Urothelium cell line (cell line): ENCODE measurements at regions not wholly inside any gene's neighbourhood (a gene's known extent, or its start where the extent isn't known, plus 50 kb on each side); places are given as distances from the start of the nearest gene placed in this dataset.

ENCODE experiments used
- DNase-seq: peaks from one replicate; pipeline ENCODE4 v3.0.0; 2011; ENCODE audit warnings: low spot score, mixed read lengths
- FAIRE-seq: peaks from 2 replicates; lab custom pipeline; 2011; peaks lifted over from hg19 to GRCh38; lab: Jason Lieb, UNC

- peak; percentile 79 for DNase-seq
- FAIRE-seq: peak; percentile 66
These were observed 296.3 kb downstream of the DYSF start for GRCh38 chr2:71749671-71750101.

GRCh38 chr2:71748227-71748626 is 294.9 kb downstream of the DYSF start:
- no peak for DNase-seq
- FAIRE-seq: no peak

GRCh38 chr2:71747559-71747958 is 294.2 kb downstream of the DYSF start:
- no peak for DNase-seq
- no peak for FAIRE-seq

- FAIRE-seq (no peak), DNase-seq (peak; percentile 71)
These were observed 293.7 kb downstream of the DYSF start for GRCh38 chr2:71746946-71747501.

- FAIRE-seq (no peak), DNase-seq (no peak)
These were observed 291.4 kb downstream of the DYSF start for GRCh38 chr2:71744781-71745180.

GRCh38 chr2:71743995-71744675 is 290.8 kb downstream of the DYSF start:
- DNase-seq (peak; percentile 44), FAIRE-seq (peak; percentile 81)

- FAIRE-seq: no peak
- peak; percentile 93 for DNase-seq
These were observed 289.7 kb downstream of the DYSF start for GRCh38 chr2:71742953-71743601.

- FAIRE-seq (no peak), DNase-seq (no peak)
These were observed 283.6 kb downstream of the DYSF start for GRCh38 chr2:71736986-71737385.

GRCh38 chr2:71736091-71736861 is 282.9 kb downstream of the DYSF start:
- no peak for DNase-seq
- FAIRE-seq: no peak
